Astrocyte of the spinal cord (primary cell): ENCODE measurements at regions not wholly inside any gene's neighbourhood (a gene's known extent, or its start where the extent isn't known, plus 50 kb on each side); places are given as distances from the start of the nearest gene placed in this dataset.
A peak's percentile ranks its signal among the peaks of the same experiment; 100 is the strongest.

ENCODE experiments used
- DNase-seq: peaks from one replicate; pipeline ENCODE4 v3.0.0; 2011; ENCODE audit warnings: low read depth, low spot score
- H3K4me3 ChIP-seq: 2 replicates; pipeline ENCODE4 v1.5.1; 2011; ENCODE audit warnings: low read depth, mild to moderate bottlenecking, low read length, moderate library complexity
- CTCF ChIP-seq: IDR thresholded peaks from 2 replicates; pipeline ENCODE4 v1.5.1; 2012; ENCODE audit warnings: low read depth, mild to moderate bottlenecking, low read length, inconsistent platforms
- in situ Hi-C: cut with HindIII; loops from 2 replicates; pipeline ENCODE4 v1.10.0; 2017; ENCODE audit warnings: low sequenced_read_pairs

GRCh38 chr7:41821521-41822213, 118.8 kb upstream of the INHBA start:
- in situ Hi-C loops: no loop called here
- H3K4me3 ChIP-seq: no peak overlapping the region
- no peak for DNase-seq
- no peak for TF ChIP-seq CTCF

GRCh38 chr7:41820111-41820671, 117.3 kb upstream of the INHBA start:
- no peak for DNase-seq
- no peak overlapping the region for H3K4me3 ChIP-seq
- in situ Hi-C loops: no loop called here
- no peak for TF ChIP-seq CTCF

- DNase-seq: no peak
- TF ChIP-seq CTCF: no peak
- H3K4me3 ChIP-seq: no peak overlapping the region
- in situ Hi-C loops: no loop called here
Measured at GRCh38 chr7:41819645-41820044, 116.8 kb upstream of the INHBA start.

GRCh38 chr7:41818765-41819398, 116.0 kb upstream of the INHBA start:
- H3K4me3 ChIP-seq: no peak overlapping the region
- in situ Hi-C loops: no loop called here
- no peak for DNase-seq
- TF ChIP-seq CTCF: no peak

GRCh38 chr7:41817386-41817785, 114.5 kb upstream of the INHBA start:
- no peak overlapping the region for H3K4me3 ChIP-seq
- TF ChIP-seq CTCF: no peak
- peak; percentile 68 for DNase-seq
- in situ Hi-C loops: no loop called here

GRCh38 chr7:41816111-41816510, 113.2 kb upstream of the INHBA start:
- peak; percentile 20 for DNase-seq
- in situ Hi-C loops: no loop called here
- TF ChIP-seq CTCF: no peak
- H3K4me3 ChIP-seq: no peak overlapping the region
